CD4-positive, alpha-beta T cell (primary cell): ENCODE measurements at regions not wholly inside any gene's neighbourhood (a gene's known extent, or its start where the extent isn't known, plus 50 kb on each side); places are given as distances from the start of the nearest gene placed in this dataset.

ENCODE experiments used
- ATAC-seq: fragments of 200-7000 bp; cut with Tn5 transposase; one replicate; pipeline ENCODE4 v1.10.0; 2022; ENCODE audit warnings: mild to moderate bottlenecking; ENCODE audit not compliant: poor library complexity
- CTCF ChIA-PET: fragments of 350-600 bp; sonication (Branson Sonifier 250); formaldehyde crosslinking; loops from one replicate; lab custom pipeline; 2021; ENCODE audit warnings: antibody characterized with exemption, inconsistent platforms; lab: Charles Lee
- POLR2A ChIA-PET: fragments of 350-600 bp; sonication (Branson Sonifier 250); formaldehyde crosslinking; loops from one replicate; lab custom pipeline; 2021; ENCODE audit warnings: antibody characterized with exemption, inconsistent platforms; lab: Charles Lee
- DNase-seq, 14 experiments: peaks; one replicate each; pipeline ENCODE4 v3.0.0-alpha.2; 2013 to 2020; ENCODE audit warnings: mixed read lengths in 2 of 14
- H3K27ac ChIP-seq, 2 donors: one replicate each; pipeline versions ENCODE4 v1.5.1 to v1.7.0; 2013; ENCODE audit warnings: low read length in 2 of 2, low read depth in 1 of 2, mild to moderate bottlenecking in 1 of 2
- H3K27me3 ChIP-seq, 2 experiments: 1 replicate in 1 of 2; 2 replicates in 1 of 2; pipeline versions ENCODE4 v1.6.1 to v1.7.0; 2013; ENCODE audit warnings: low read length in 2 of 2, control low read depth in 1 of 2, mild to moderate bottlenecking in 1 of 2, moderate library complexity in 1 of 2; ENCODE audit not compliant: insufficient read depth in 2 of 2, control insufficient read depth in 1 of 2
- H3K36me3 ChIP-seq: one replicate; pipeline ENCODE4 v1.6.1; 2013; ENCODE audit warnings: low read length, control low read depth; ENCODE audit not compliant: insufficient read depth
- H3K4me1 ChIP-seq: one replicate; pipeline ENCODE4 v1.6.1; 2013; ENCODE audit warnings: low read length, control low read depth; ENCODE audit not compliant: insufficient read depth
- H3K4me3 ChIP-seq: one replicate; pipeline ENCODE4 v1.5.1; 2013; ENCODE audit warnings: mild to moderate bottlenecking, low read length, moderate library complexity
- H3K9me3 ChIP-seq, 2 experiments: 1 replicate in 1 of 2; 2 replicates in 1 of 2; pipeline versions ENCODE4 v1.6.1 to v1.7.0; 2013; ENCODE audit warnings: low read length in 2 of 2, mild to moderate bottlenecking in 2 of 2, control low read depth in 1 of 2, moderate library complexity in 1 of 2; ENCODE audit not compliant: control insufficient read depth in 1 of 2, insufficient read depth in 1 of 2
- H3K27ac Mint-ChIP-seq: one replicate; pipeline ENCODE4 v1.8.0; 2020; ENCODE audit warnings: mixed read lengths
- H3K27me3 Mint-ChIP-seq: one replicate; pipeline ENCODE4 v1.8.0; 2021; ENCODE audit warnings: mixed read lengths
- H3K36me3 Mint-ChIP-seq: one replicate; pipeline ENCODE4 v1.8.0; 2021; ENCODE audit warnings: low read depth, mixed read lengths
- H3K4me1 Mint-ChIP-seq: one replicate; pipeline ENCODE4 v1.8.0; 2021; ENCODE audit warnings: low read depth, mixed read lengths
- H3K4me3 Mint-ChIP-seq: one replicate; pipeline ENCODE4 v1.8.0; 2020; ENCODE audit warnings: mild to moderate bottlenecking, mixed read lengths
- H3K9me3 Mint-ChIP-seq: one replicate; pipeline ENCODE4 v1.8.0; 2020; ENCODE audit warnings: mixed read lengths
- intact Hi-C, 2 experiments: fragments of 100-400 bp; cut with DNase I in 1 of 2; cut with micrococcal nuclease in 1 of 2; formaldehyde crosslinking; loops; one replicate each; pipeline versions ENCODE4 v1.15.1 to v1.9.0; 2023 to 2025; cut with DNase I, micrococcal nuclease
- TF ChIP-seq, protein P1 (sequence below): fragments of 200-600 bp; IDR thresholded peaks from one replicate; pipeline ENCODE4 v1.8.0; 2022; ENCODE audit warnings: antibody characterized with exemption, mild to moderate bottlenecking

DNA sequence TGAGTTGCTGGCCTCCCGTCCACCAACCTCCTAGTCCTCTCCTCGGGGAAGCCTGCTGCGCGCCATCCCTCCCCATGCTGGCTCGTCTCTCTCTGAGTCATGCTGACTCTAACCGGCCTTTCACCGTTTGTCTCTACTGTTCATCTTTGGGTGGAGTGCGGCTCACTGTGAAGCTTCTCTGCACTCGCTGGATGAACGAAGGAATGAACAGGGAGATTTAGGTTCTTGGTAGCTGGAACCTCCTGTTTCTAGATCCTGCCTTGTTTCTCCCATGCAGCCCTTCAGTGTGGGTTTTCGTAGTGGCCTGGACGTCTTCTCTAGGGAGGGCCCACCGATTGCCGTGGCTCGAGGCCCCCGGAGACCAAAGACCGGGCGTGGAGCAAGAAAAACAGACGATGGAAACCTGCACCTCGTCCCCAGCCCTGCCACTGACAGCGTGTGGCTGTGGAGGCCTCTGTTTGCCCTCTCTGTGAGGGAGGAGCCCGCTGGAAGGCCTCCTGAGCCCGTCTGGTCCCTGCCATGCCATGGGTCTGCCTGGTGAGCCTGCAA lies 227.6 kb upstream of the C1orf174 start:
- no peaks in the 10 kb centered on the region for H3K4me1 Mint-ChIP-seq
- TF ChIP-seq, protein P1, sequence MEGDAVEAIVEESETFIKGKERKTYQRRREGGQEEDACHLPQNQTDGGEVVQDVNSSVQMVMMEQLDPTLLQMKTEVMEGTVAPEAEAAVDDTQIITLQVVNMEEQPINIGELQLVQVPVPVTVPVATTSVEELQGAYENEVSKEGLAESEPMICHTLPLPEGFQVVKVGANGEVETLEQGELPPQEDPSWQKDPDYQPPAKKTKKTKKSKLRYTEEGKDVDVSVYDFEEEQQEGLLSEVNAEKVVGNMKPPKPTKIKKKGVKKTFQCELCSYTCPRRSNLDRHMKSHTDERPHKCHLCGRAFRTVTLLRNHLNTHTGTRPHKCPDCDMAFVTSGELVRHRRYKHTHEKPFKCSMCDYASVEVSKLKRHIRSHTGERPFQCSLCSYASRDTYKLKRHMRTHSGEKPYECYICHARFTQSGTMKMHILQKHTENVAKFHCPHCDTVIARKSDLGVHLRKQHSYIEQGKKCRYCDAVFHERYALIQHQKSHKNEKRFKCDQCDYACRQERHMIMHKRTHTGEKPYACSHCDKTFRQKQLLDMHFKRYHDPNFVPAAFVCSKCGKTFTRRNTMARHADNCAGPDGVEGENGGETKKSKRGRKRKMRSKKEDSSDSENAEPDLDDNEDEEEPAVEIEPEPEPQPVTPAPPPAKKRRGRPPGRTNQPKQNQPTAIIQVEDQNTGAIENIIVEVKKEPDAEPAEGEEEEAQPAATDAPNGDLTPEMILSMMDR, result no peak
- peaks cover 2% of the 10 kb centered on the region for H3K9me3 Mint-ChIP-seq
- no peak overlapping the region for H3K27ac Mint-ChIP-seq
- DNase-seq (no peak), ATAC-seq (no peak)
- ChIA-PET POLR2A (no interaction called here), CTCF (no interaction called here)
- Histone ChIP-seq H3K9me3 (peaks cover 0 to 19% of the 10 kb centered on the region in 2 experiments), H3K27ac (no peak overlapping the region), H3K4me1 (no peaks in the 10 kb centered on the region), H3K27me3 (no peaks in the 10 kb centered on the region), H3K4me3 (no peak overlapping the region), H3K36me3 (no peaks in the 10 kb centered on the region)
- intact Hi-C loops, result no loop called here
- H3K27me3 Mint-ChIP-seq, result peaks cover 7% of the 10 kb centered on the region
- H3K4me3 Mint-ChIP-seq, result no peak overlapping the region
- no peaks in the 10 kb centered on the region for H3K36me3 Mint-ChIP-seq

GRCh38 chr1:4128616-4129015 lies 228.5 kb upstream of the C1orf174 start:
- no peak overlapping the region for H3K27ac Mint-ChIP-seq
- POLR2A ChIA-PET, result no interaction called here
- Histone ChIP-seq H3K27me3 (no peaks in the 10 kb centered on the region), H3K4me3 (no peak overlapping the region), H3K27ac (no peak overlapping the region), H3K4me1 (no peaks in the 10 kb centered on the region), H3K9me3 (peaks cover 0 to 26% of the 10 kb centered on the region in 2 experiments), H3K36me3 (no peaks in the 10 kb centered on the region)
- no peak overlapping the region for H3K4me3 Mint-ChIP-seq
- intact Hi-C loops, result no loop called here
- peaks cover 7% of the 10 kb centered on the region for H3K27me3 Mint-ChIP-seq
- ATAC-seq (no peak), DNase-seq (no peak)
- H3K4me1 Mint-ChIP-seq, result no peaks in the 10 kb centered on the region
- H3K9me3 Mint-ChIP-seq, result peaks cover 2% of the 10 kb centered on the region
- H3K36me3 Mint-ChIP-seq, result no peaks in the 10 kb centered on the region
- CTCF ChIA-PET, result no interaction called here
- TF ChIP-seq, protein P1, result no peak

GRCh38 chr1:4129693-4130092 lies 229.6 kb upstream of the C1orf174 start:
- peaks cover 7% of the 10 kb centered on the region for H3K27me3 Mint-ChIP-seq
- H3K27me3 ChIP-seq, result peaks cover 0 to 2% of the 10 kb centered on the region in 2 experiments
- CTCF ChIA-PET, result no interaction called here
- peaks cover 0 to 26% of the 10 kb centered on the region in 2 experiments for H3K9me3 ChIP-seq
- TF ChIP-seq, protein P1, result no peak
- intact Hi-C loops, result no loop called here
- no peak overlapping the region for H3K27ac Mint-ChIP-seq
- no peaks in the 10 kb centered on the region for H3K4me1 Mint-ChIP-seq
- no peaks in the 10 kb centered on the region for H3K4me1 ChIP-seq
- peaks cover 2% of the 10 kb centered on the region for H3K9me3 Mint-ChIP-seq
- ATAC-seq (no peak), DNase-seq (no peak)
- no peak overlapping the region for H3K4me3 Mint-ChIP-seq
- H3K27ac ChIP-seq, result no peak overlapping the region
- no peaks in the 10 kb centered on the region for H3K36me3 Mint-ChIP-seq
- H3K4me3 ChIP-seq, result no peak overlapping the region
- H3K36me3 ChIP-seq, result no peaks in the 10 kb centered on the region
- POLR2A ChIA-PET, result no interaction called here
